Uterus (tissue), 3 donors: ENCODE measurements at regions not wholly inside any gene's neighbourhood (a gene's known extent, or its start where the extent isn't known, plus 50 kb on each side); places are given as distances from the start of the nearest gene placed in this dataset.

Experiments used
- DNase-seq, 2 donors: peaks; one replicate each; pipeline ENCODE4 v3.0.0-alpha.2; 2019 to 2020
- H3K27ac ChIP-seq, 2 donors: fragments of 200-600 bp; sonication (generic); 1 replicate in 1 of 2; 2 replicates in 1 of 2; pipeline ENCODE4 v1.5.1; 2016 to 2018
- H3K27me3 ChIP-seq, 2 donors: fragments of 200-600 bp; sonication (generic); one replicate each; pipeline ENCODE4 v1.5.1; 2018 to 2019; ENCODE audit warnings: control low read depth in 1 of 2
- H3K36me3 ChIP-seq, 2 donors: fragments of 200-600 bp; sonication (generic); one replicate each; pipeline ENCODE4 v1.5.1; 2019; ENCODE audit warnings: control low read depth in 1 of 2
- H3K4me1 ChIP-seq, 2 donors: fragments of 200-600 bp; sonication (generic); one replicate each; pipeline ENCODE4 v1.5.1; 2018 to 2019; ENCODE audit warnings: control low read depth in 1 of 2
- H3K4me3 ChIP-seq, 2 donors: fragments of 200-600 bp; sonication (generic); 1 replicate in 1 of 2; 2 replicates in 1 of 2; pipeline ENCODE4 v1.5.1; 2018 to 2019; ENCODE audit warnings: mild to moderate bottlenecking in 1 of 2
- H3K9me3 ChIP-seq, 2 donors: fragments of 200-600 bp; sonication (generic); one replicate each; pipeline ENCODE4 v1.5.1; 2019; ENCODE audit warnings: control low read depth in 1 of 2
- POLR2A ChIP-seq, 2 donors: fragments of 450-650 bp; IDR thresholded peaks; one replicate each; pipeline ENCODE4 v1.6.1; 2016; ENCODE audit warnings: antibody characterized with exemption in 2 of 2, mild to moderate bottlenecking in 1 of 2, moderate library complexity in 1 of 2
- intact Hi-C: fragments of 100-400 bp; cut with DNase I; formaldehyde crosslinking; loops from one replicate; pipeline ENCODE4 v1.15.1; 2023; ENCODE audit warnings: low total_unique reads
- TF ChIP-seq, protein P1 (sequence below), 4 experiments: fragments of 200-600 bp in 2 of 4; fragments of 450-650 bp in 2 of 4; sonication (generic) in 2 of 4; IDR thresholded peaks; one replicate each; pipeline ENCODE4 v1.5.1; 2016 to 2019; ENCODE audit warnings: antibody characterized with exemption in 4 of 4, mild to moderate bottlenecking in 2 of 4, moderate library complexity in 1 of 4
- donor health status: DM: yes; HTN: yes; CAD: no.

DNA sequence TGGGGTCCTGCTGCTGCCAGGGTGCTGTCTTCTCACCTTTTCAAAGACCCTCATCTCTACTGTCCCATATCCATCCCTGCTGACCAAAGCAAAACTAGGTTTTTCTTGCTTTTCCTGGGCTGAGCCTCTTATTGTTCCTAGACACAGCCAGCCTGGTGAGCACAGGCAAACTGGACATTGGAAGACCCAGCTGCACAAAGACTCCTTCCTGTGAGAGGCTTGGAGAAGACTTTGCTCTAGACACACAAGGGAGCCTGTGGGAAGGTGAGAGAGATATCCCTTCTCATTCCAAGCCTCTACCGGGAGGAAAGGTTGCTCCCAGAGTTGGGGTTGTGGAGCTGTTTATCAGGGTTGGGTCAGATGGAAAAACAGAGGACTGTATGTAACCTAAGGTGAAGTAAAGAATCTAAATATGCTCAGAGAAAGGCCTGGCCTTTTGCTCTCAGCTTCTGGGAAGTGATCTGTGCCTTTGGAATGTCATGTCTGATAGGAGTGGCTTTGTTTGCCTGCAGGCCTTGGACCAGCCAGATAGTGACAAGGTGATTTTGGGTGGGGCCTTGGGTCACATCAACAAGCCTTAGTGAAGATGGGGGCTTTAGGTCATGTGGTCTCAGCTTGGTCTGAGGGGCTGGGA is 87.6 kb upstream of the RUNX1 start:
- Histone ChIP-seq H3K27ac (no peak overlapping the region), H3K27me3 (no peaks in the 10 kb centered on the region), H3K4me1 (no peaks in the 10 kb centered on the region), H3K9me3 (no peaks in the 10 kb centered on the region), H3K4me3 (no peak overlapping the region), H3K36me3 (no peaks in the 10 kb centered on the region)
- intact Hi-C loops = no loop called here
- TF ChIP-seq, protein P1, sequence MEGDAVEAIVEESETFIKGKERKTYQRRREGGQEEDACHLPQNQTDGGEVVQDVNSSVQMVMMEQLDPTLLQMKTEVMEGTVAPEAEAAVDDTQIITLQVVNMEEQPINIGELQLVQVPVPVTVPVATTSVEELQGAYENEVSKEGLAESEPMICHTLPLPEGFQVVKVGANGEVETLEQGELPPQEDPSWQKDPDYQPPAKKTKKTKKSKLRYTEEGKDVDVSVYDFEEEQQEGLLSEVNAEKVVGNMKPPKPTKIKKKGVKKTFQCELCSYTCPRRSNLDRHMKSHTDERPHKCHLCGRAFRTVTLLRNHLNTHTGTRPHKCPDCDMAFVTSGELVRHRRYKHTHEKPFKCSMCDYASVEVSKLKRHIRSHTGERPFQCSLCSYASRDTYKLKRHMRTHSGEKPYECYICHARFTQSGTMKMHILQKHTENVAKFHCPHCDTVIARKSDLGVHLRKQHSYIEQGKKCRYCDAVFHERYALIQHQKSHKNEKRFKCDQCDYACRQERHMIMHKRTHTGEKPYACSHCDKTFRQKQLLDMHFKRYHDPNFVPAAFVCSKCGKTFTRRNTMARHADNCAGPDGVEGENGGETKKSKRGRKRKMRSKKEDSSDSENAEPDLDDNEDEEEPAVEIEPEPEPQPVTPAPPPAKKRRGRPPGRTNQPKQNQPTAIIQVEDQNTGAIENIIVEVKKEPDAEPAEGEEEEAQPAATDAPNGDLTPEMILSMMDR (IDR thresholded peaks at IDR 0.05) = no peak
- no peak for TF ChIP-seq POLR2A (IDR thresholded peaks at IDR 0.05)
- no peak for DNase-seq

DNA sequence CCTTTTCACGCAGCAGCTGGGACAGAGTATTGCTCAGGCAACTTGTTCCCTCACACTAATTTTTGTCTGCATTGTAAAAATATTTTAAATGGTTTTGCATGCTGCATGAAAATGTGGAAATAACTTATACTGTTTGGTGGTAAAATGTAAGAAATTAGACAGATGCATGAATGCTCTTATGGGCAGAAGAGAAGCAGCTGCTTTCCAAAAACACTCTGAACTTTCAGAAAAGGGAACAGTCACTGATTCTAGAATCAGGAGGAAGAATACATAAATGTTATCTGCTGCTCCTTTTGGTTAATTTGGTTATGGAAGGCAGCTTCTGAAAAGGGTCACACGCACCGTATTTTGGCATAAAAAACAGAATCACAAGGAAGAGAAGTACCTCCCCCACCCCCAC is 87.0 kb upstream of the RUNX1 start:
- no peak for DNase-seq
- TF ChIP-seq, protein P1 (IDR thresholded peaks at IDR 0.05) = no peak
- no peak for TF ChIP-seq POLR2A (IDR thresholded peaks at IDR 0.05)
- no peak overlapping the region for H3K27ac ChIP-seq
- intact Hi-C loops = no loop called here
- H3K4me1 ChIP-seq = no peaks in the 10 kb centered on the region
- H3K27me3 ChIP-seq = no peaks in the 10 kb centered on the region
- H3K4me3 ChIP-seq = no peak overlapping the region
- H3K9me3 ChIP-seq = no peaks in the 10 kb centered on the region
- H3K36me3 ChIP-seq = no peaks in the 10 kb centered on the region

DNA sequence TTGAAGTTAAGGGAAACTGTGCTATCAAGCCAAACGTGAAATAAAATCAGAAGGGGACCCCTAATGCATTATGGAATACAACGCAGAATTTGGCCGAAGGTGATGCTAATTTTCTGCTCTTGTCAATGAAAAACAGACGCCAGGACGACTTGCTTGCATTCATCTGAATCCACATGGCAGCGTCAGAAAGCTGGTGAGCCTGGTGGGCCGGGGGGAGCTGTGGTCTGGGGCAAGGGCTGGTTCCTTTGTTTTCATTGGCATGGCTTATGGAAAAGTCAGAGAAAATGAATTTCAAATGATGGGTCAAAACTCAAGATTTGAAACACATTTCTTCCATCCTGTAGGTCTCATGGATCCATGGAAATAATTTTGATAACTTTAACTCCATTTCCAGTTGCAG is 86.4 kb upstream of the RUNX1 start:
- no peak for DNase-seq
- Histone ChIP-seq H3K36me3 (no peaks in the 10 kb centered on the region), H3K4me3 (no peak overlapping the region), H3K4me1 (no peaks in the 10 kb centered on the region), H3K27me3 (no peaks in the 10 kb centered on the region), H3K27ac (no peak overlapping the region), H3K9me3 (no peaks in the 10 kb centered on the region)
- intact Hi-C loops = no loop called here
- TF ChIP-seq, protein P1 (IDR thresholded peaks at IDR 0.05) = no peak
- TF ChIP-seq POLR2A (IDR thresholded peaks at IDR 0.05) = no peak

DNA sequence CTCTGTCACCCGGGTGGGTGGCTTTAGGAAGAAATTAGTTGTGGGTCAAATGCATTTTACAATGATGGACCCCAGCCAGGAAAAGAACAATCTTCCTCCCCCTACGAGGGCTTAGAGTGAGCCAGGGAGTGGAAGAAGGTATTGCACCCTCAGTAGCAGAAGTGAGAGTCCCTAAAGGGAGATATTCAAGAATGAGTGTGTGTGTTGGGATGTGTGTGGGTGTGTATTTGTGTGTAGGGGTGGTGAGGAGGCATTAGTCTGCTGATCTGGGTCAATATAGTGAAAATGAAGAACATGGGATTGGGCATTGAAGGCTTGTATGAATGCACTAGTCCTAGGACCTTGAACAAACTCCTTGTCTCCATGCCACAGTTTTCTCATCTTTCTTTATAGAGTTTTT is 85.2 kb upstream of the RUNX1 start:
- DNase-seq = no peak
- H3K27me3 ChIP-seq = no peaks in the 10 kb centered on the region
- H3K27ac ChIP-seq = no peak overlapping the region
- no peaks in the 10 kb centered on the region for H3K9me3 ChIP-seq
- H3K36me3 ChIP-seq = no peaks in the 10 kb centered on the region
- TF ChIP-seq, protein P1 (IDR thresholded peaks at IDR 0.05) = no peak
- no peak for TF ChIP-seq POLR2A (IDR thresholded peaks at IDR 0.05)
- intact Hi-C loops = no loop called here
- H3K4me3 ChIP-seq = no peak overlapping the region
- H3K4me1 ChIP-seq = no peaks in the 10 kb centered on the region

DNA sequence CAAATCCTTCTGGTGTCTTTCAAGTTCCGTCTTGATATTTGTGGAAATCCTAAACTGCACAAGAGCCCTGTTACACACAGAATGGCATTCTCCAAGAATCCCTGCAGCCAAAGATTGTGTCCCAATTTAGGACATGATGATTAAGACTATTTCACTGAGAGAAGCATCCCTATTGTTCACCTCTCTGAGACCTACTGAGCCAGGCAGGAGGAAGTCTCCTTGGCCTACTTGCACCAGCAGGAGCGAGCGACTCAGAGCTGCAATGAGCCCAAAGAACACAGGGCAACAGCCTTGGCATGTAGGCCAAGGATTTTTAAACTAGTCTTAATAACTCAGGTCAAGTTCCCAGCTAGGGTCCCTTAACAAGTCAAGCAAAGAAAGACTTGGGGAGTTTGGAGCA is 79.4 kb upstream of the RUNX1 start:
- Histone ChIP-seq H3K9me3 (no peaks in the 10 kb centered on the region), H3K36me3 (no peaks in the 10 kb centered on the region), H3K27ac (no peak overlapping the region), H3K4me1 (no peaks in the 10 kb centered on the region), H3K27me3 (no peaks in the 10 kb centered on the region), H3K4me3 (no peak overlapping the region)
- TF ChIP-seq, protein P1 (IDR thresholded peaks at IDR 0.05) = no peak
- no peak for TF ChIP-seq POLR2A (IDR thresholded peaks at IDR 0.05)
- intact Hi-C loops = no loop called here
- DNase-seq = no peak
